ENCODE measurements at regions not wholly inside any gene's neighbourhood (a gene's known extent, or its start where the extent isn't known, plus 50 kb on each side); places are given as distances from the start of the nearest gene placed in this dataset.

GRCh38 chr7:36005293-36005692, 147.8 kb upstream of the EEPD1 start:
- Histone ChIP-seq H3K4me1 (ENCODE audit: control insufficient read depth, extremely low read depth, insufficient read depth, low read length) (no peaks in the 10 kb centered on the region), H3K27me3 (ENCODE audit: control insufficient read depth in 2 of 2, insufficient read depth in 2 of 2, low read length in 2 of 2) (peaks cover 0 to 3% of the 10 kb centered on the region in 2 experiments), H3K9me1 (replicated peaks; ENCODE audit: control insufficient read depth, extremely low read depth, insufficient read depth, low read length) (no peaks in the 10 kb centered on the region), H2AFZ (ENCODE audit: low read depth, low read length) (no peak overlapping the region), H3K79me2 (ENCODE audit: control insufficient read depth, insufficient read depth, low read length) (no peaks in the 10 kb centered on the region), H3K4me2 (ENCODE audit: insufficient read depth, low read length) (no peak overlapping the region), H3K4me3 (replicated peaks in 1 of 3; ENCODE audit: insufficient read depth in 1 of 3, low read depth in 1 of 3, low read length in 3 of 3) (no peak overlapping the region), H4K20me1 (replicated peaks; ENCODE audit: control insufficient read depth, extremely low read depth, insufficient read depth, low read length) (no peaks in the 10 kb centered on the region), H3K27ac (ENCODE audit: insufficient read depth, low read depth, low read length) (no peak overlapping the region), H3K9ac (replicated peaks; ENCODE audit: extremely low read depth, insufficient read depth, low read length) (no peak overlapping the region), H3K9me3 (replicated peaks; ENCODE audit: control insufficient read depth, insufficient read depth, low read length) (no peaks in the 10 kb centered on the region), H3K36me3 (ENCODE audit: control insufficient read depth in 2 of 2, extremely low read depth in 1 of 2, insufficient read depth in 2 of 2, low read length in 2 of 2) (no peaks in the 10 kb centered on the region)
- dilution Hi-C loops (cut with MboI; ENCODE audit: extremely low pct_ligation_motif_present, low sequenced_read_pairs) (no loop called here), intact Hi-C loops (cut with micrococcal nuclease) (no loop called here)
- DNase-seq (ENCODE audit: low read depth, low spot score), result no peak
- FAIRE-seq, result no peak
- no peak for TF ChIP-seq JUN (IDR thresholded peaks at IDR 0.05; ENCODE audit: borderline replicate concordance, insufficient read depth, insufficient read length, low read depth)
- no peak for TF ChIP-seq GATA2 (IDR thresholded peaks at IDR 0.05; ENCODE audit: insufficient read depth, insufficient read length, low read depth, low read length)
- no peak for TF ChIP-seq FOS (IDR thresholded peaks at IDR 0.05; ENCODE audit: borderline replicate concordance, insufficient read depth, low read length)
- no peak for TF ChIP-seq MAX (IDR thresholded peaks at IDR 0.05; ENCODE audit: insufficient read depth, insufficient read length)
- no peak for TF ChIP-seq MYC (IDR thresholded peaks at IDR 0.05; ENCODE audit: low read depth, low read length)
- BruUV-seq (replicated peaks), result no TSS peak
- CTCF ChIA-PET, result no interaction called here
- POLR2A ChIA-PET, result no interaction called here

GRCh38 chr7:36005876-36006275, 147.2 kb upstream of the EEPD1 start:
- Histone ChIP-seq H3K9me3 (replicated peaks; ENCODE audit: control insufficient read depth, insufficient read depth, low read length) (no peaks in the 10 kb centered on the region), H3K27ac (ENCODE audit: insufficient read depth, low read depth, low read length) (no peak overlapping the region), H3K27me3 (ENCODE audit: control insufficient read depth in 2 of 2, insufficient read depth in 2 of 2, low read length in 2 of 2) (peaks cover 0 to 3% of the 10 kb centered on the region in 2 experiments), H3K79me2 (ENCODE audit: control insufficient read depth, insufficient read depth, low read length) (no peaks in the 10 kb centered on the region), H3K4me1 (ENCODE audit: control insufficient read depth, extremely low read depth, insufficient read depth, low read length) (no peaks in the 10 kb centered on the region), H2AFZ (ENCODE audit: low read depth, low read length) (no peak overlapping the region), H3K4me3 (replicated peaks in 1 of 3; ENCODE audit: insufficient read depth in 1 of 3, low read depth in 1 of 3, low read length in 3 of 3) (no peak overlapping the region), H3K4me2 (ENCODE audit: insufficient read depth, low read length) (no peak overlapping the region), H3K9ac (replicated peaks; ENCODE audit: extremely low read depth, insufficient read depth, low read length) (no peak overlapping the region), H3K36me3 (ENCODE audit: control insufficient read depth in 2 of 2, extremely low read depth in 1 of 2, insufficient read depth in 2 of 2, low read length in 2 of 2) (no peaks in the 10 kb centered on the region), H4K20me1 (replicated peaks; ENCODE audit: control insufficient read depth, extremely low read depth, insufficient read depth, low read length) (no peaks in the 10 kb centered on the region), H3K9me1 (replicated peaks; ENCODE audit: control insufficient read depth, extremely low read depth, insufficient read depth, low read length) (no peaks in the 10 kb centered on the region)
- dilution Hi-C loops (cut with MboI; ENCODE audit: extremely low pct_ligation_motif_present, low sequenced_read_pairs), result no loop called here
- no TSS peak for BruUV-seq (replicated peaks)
- TF ChIP-seq MYC (IDR thresholded peaks at IDR 0.05; ENCODE audit: low read depth, low read length) (no peak), EZH2 (IDR thresholded peaks at IDR 0.05; ENCODE audit: borderline replicate concordance, low read depth, low read length, severe bottlenecking) (no peak), FOS (IDR thresholded peaks at IDR 0.05; ENCODE audit: borderline replicate concordance, insufficient read depth, low read length) (no peak), GATA2 (IDR thresholded peaks at IDR 0.05; ENCODE audit: insufficient read depth, insufficient read length, low read depth, low read length) (no peak), JUN (IDR thresholded peaks at IDR 0.05; ENCODE audit: borderline replicate concordance, insufficient read depth, insufficient read length, low read depth) (no peak), POLR2A (IDR thresholded peaks at IDR 0.05; ENCODE audit: low read depth, low read length) (no peak), POLR2AphosphoS5 (IDR thresholded peaks at IDR 0.05; ENCODE audit: insufficient read depth, low read depth, low read length) (no peak), MAX (IDR thresholded peaks at IDR 0.05; ENCODE audit: insufficient read depth, insufficient read length) (no peak)
- TF ChIP-seq, protein P1, sequence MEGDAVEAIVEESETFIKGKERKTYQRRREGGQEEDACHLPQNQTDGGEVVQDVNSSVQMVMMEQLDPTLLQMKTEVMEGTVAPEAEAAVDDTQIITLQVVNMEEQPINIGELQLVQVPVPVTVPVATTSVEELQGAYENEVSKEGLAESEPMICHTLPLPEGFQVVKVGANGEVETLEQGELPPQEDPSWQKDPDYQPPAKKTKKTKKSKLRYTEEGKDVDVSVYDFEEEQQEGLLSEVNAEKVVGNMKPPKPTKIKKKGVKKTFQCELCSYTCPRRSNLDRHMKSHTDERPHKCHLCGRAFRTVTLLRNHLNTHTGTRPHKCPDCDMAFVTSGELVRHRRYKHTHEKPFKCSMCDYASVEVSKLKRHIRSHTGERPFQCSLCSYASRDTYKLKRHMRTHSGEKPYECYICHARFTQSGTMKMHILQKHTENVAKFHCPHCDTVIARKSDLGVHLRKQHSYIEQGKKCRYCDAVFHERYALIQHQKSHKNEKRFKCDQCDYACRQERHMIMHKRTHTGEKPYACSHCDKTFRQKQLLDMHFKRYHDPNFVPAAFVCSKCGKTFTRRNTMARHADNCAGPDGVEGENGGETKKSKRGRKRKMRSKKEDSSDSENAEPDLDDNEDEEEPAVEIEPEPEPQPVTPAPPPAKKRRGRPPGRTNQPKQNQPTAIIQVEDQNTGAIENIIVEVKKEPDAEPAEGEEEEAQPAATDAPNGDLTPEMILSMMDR (IDR thresholded peaks at IDR 0.05; ENCODE audit: extremely low read depth in 1 of 2, insufficient read depth in 1 of 2, low read depth in 1 of 2, low read length in 2 of 2), result no peak
- CTCF ChIA-PET, result interaction anchor here (1.0 to 1.1 kb wide), 3 partner anchors 14 to 313 kb away, joined by 3 to 4 read pairs (median 3); no protein-coding TSS in a partner anchor
- no peak for DNase-seq (ENCODE audit: low read depth, low spot score)
- FAIRE-seq, result no peak
- intact Hi-C loops (cut with micrococcal nuclease), result no loop called here
- POLR2A ChIA-PET, result no interaction called here

Measured in endothelial cell of umbilical vein (primary cell).